ENCODE measurements at regions not wholly inside any gene's neighbourhood (a gene's known extent, or its start where the extent isn't known, plus 50 kb on each side); places are given as distances from the start of the nearest gene placed in this dataset.

DNA sequence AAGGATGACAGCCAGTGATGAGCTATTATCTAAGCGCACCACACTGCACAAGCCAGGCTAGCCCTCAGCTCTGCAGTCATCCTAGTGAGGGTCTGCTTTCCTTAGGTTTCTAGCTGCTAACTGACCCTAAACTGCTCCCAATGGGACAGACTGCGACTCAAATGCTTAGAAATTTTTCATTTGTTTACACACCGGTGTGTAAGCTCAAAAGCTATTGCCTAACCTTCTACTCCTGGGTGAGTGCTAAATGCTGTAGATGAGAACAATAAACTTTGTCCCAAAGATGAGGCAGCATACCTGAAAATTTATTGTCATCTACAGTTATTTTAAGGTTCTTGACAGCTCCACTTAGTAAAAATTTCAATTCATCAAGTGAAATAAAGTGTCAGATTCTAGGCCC, 311.4 kb downstream of the TMEM167A start:
- Histone ChIP-seq H3K9ac (ENCODE audit: low read depth, low read length) (no peak overlapping the region), H3K9me3 (ENCODE audit: insufficient read depth, low read length, severe bottlenecking) (peaks cover 20% of the 10 kb centered on the region), H3K27me3 (ENCODE audit: insufficient read depth, low read length, poor library complexity) (no peaks in the 10 kb centered on the region), H3K4me3 (ENCODE audit: low read depth in 1 of 2, low read length in 2 of 2) (no peak overlapping the region), H3K36me3 (ENCODE audit: insufficient read depth, low read length) (no peaks in the 10 kb centered on the region), H2AFZ (ENCODE audit: low read depth, low read length) (peak overlapping the region; percentile 1; the same call in 1 of the 2 replicates), H3K4me1 (ENCODE audit: insufficient read depth, low read length) (no peaks in the 10 kb centered on the region), H4K20me1 (ENCODE audit: insufficient read depth, low read length) (no peaks in the 10 kb centered on the region), H3K4me2 (ENCODE audit: insufficient read depth, low read length) (no peak overlapping the region), H3K79me2 (ENCODE audit: insufficient read depth, low read length) (no peaks in the 10 kb centered on the region), H3K27ac (ENCODE audit: low read length) (no peak overlapping the region)
- ATAC-seq (ENCODE audit: insufficient read depth, low read depth) (no peak), DNase-seq (no peak)
- TF ChIP-seq EZH2 (IDR thresholded peaks at IDR 0.05; ENCODE audit: borderline replicate concordance, low read depth, low read length, severe bottlenecking): no peak
- no peak for TF ChIP-seq CTCF (IDR thresholded peaks at IDR 0.05; ENCODE audit: borderline replicate concordance, extremely low read depth, low read length, poor library complexity, severe bottlenecking)

- no peak overlapping the region for H3K27ac ChIP-seq (ENCODE audit: low read length)
- no peaks in the 10 kb centered on the region for H3K36me3 ChIP-seq (ENCODE audit: insufficient read depth, low read length)
- no peaks in the 10 kb centered on the region for H3K79me2 ChIP-seq (ENCODE audit: insufficient read depth, low read length)
- no peak overlapping the region for H2AFZ ChIP-seq (ENCODE audit: low read depth, low read length)
- ATAC-seq (ENCODE audit: insufficient read depth, low read depth) (no peak), DNase-seq (no peak)
- no peak overlapping the region for H3K9ac ChIP-seq (ENCODE audit: low read depth, low read length)
- no peaks in the 10 kb centered on the region for H3K4me1 ChIP-seq (ENCODE audit: insufficient read depth, low read length)
- H3K27me3 ChIP-seq (ENCODE audit: insufficient read depth, low read length, poor library complexity): no peaks in the 10 kb centered on the region
- H3K9me3 ChIP-seq (ENCODE audit: insufficient read depth, low read length, severe bottlenecking): peaks cover 14% of the 10 kb centered on the region
- TF ChIP-seq CTCF (IDR thresholded peaks at IDR 0.05; ENCODE audit: borderline replicate concordance, extremely low read depth, low read length, poor library complexity, severe bottlenecking): no peak
- no peak for TF ChIP-seq EZH2 (IDR thresholded peaks at IDR 0.05; ENCODE audit: borderline replicate concordance, low read depth, low read length, severe bottlenecking)
- H4K20me1 ChIP-seq (ENCODE audit: insufficient read depth, low read length): no peaks in the 10 kb centered on the region
- H3K4me3 ChIP-seq (ENCODE audit: low read depth in 1 of 2, low read length in 2 of 2): no peak overlapping the region
- no peak overlapping the region for H3K4me2 ChIP-seq (ENCODE audit: insufficient read depth, low read length)
These were observed 316.3 kb downstream of the TMEM167A start for GRCh38 chr5:82760856-82761255.

GRCh38 chr5:82758881-82759280, 318.3 kb downstream of the TMEM167A start:
- H3K9ac ChIP-seq (ENCODE audit: low read depth, low read length): no peak overlapping the region
- H3K4me2 ChIP-seq (ENCODE audit: insufficient read depth, low read length): no peak overlapping the region
- no peaks in the 10 kb centered on the region for H3K79me2 ChIP-seq (ENCODE audit: insufficient read depth, low read length)
- no peak overlapping the region for H3K27ac ChIP-seq (ENCODE audit: low read length)
- no peaks in the 10 kb centered on the region for H3K27me3 ChIP-seq (ENCODE audit: insufficient read depth, low read length, poor library complexity)
- TF ChIP-seq EZH2 (IDR thresholded peaks at IDR 0.05; ENCODE audit: borderline replicate concordance, low read depth, low read length, severe bottlenecking) (no peak), CTCF (IDR thresholded peaks at IDR 0.05; ENCODE audit: borderline replicate concordance, extremely low read depth, low read length, poor library complexity, severe bottlenecking) (no peak)
- no peaks in the 10 kb centered on the region for H3K4me1 ChIP-seq (ENCODE audit: insufficient read depth, low read length)
- H3K4me3 ChIP-seq (ENCODE audit: low read depth in 1 of 2, low read length in 2 of 2): no peak overlapping the region
- no peak overlapping the region for H2AFZ ChIP-seq (ENCODE audit: low read depth, low read length)
- no peaks in the 10 kb centered on the region for H4K20me1 ChIP-seq (ENCODE audit: insufficient read depth, low read length)
- peaks cover 14% of the 10 kb centered on the region for H3K9me3 ChIP-seq (ENCODE audit: insufficient read depth, low read length, severe bottlenecking)
- H3K36me3 ChIP-seq (ENCODE audit: insufficient read depth, low read length): no peaks in the 10 kb centered on the region
- ATAC-seq (ENCODE audit: insufficient read depth, low read depth) (no peak), DNase-seq (no peak)

- Histone ChIP-seq H3K9ac (ENCODE audit: low read depth, low read length) (no peak overlapping the region), H2AFZ (ENCODE audit: low read depth, low read length) (no peak overlapping the region), H4K20me1 (ENCODE audit: insufficient read depth, low read length) (no peaks in the 10 kb centered on the region), H3K27me3 (ENCODE audit: insufficient read depth, low read length, poor library complexity) (no peaks in the 10 kb centered on the region), H3K27ac (ENCODE audit: low read length) (no peak overlapping the region), H3K4me2 (ENCODE audit: insufficient read depth, low read length) (no peak overlapping the region), H3K79me2 (ENCODE audit: insufficient read depth, low read length) (no peaks in the 10 kb centered on the region), H3K36me3 (ENCODE audit: insufficient read depth, low read length) (no peaks in the 10 kb centered on the region), H3K4me3 (ENCODE audit: low read depth in 1 of 2, low read length in 2 of 2) (no peak overlapping the region), H3K9me3 (ENCODE audit: insufficient read depth, low read length, severe bottlenecking) (no peaks in the 10 kb centered on the region), H3K4me1 (ENCODE audit: insufficient read depth, low read length) (peaks cover 18% of the 10 kb centered on the region)
- no peak for TF ChIP-seq CTCF (IDR thresholded peaks at IDR 0.05; ENCODE audit: borderline replicate concordance, extremely low read depth, low read length, poor library complexity, severe bottlenecking)
- TF ChIP-seq EZH2 (IDR thresholded peaks at IDR 0.05; ENCODE audit: borderline replicate concordance, low read depth, low read length, severe bottlenecking): no peak
- ATAC-seq (ENCODE audit: insufficient read depth, low read depth) (no peak), DNase-seq (no peak)
These were observed 322.4 kb downstream of the TMEM167A start for GRCh38 chr5:82754759-82755158.

All from DND-41 (cell line).